Nephron (organoid): ENCODE measurements at regions not wholly inside any gene's neighbourhood (a gene's known extent, or its start where the extent isn't known, plus 50 kb on each side); places are given as distances from the start of the nearest gene placed in this dataset.

Source experiments
- H3K27ac Mint-ChIP-seq, 3 experiments: 2 replicates each; pipeline ENCODE4 v1.8.0; 2020; ENCODE audit warnings: mixed read lengths in 3 of 3, mild to moderate bottlenecking in 2 of 3, moderate library complexity in 1 of 3
- H3K27me3 Mint-ChIP-seq: 2 replicates; pipeline ENCODE4 v1.8.0; 2021; ENCODE audit warnings: low read depth, mild to moderate bottlenecking, moderate library complexity, mixed read lengths
- H3K36me3 Mint-ChIP-seq: 2 replicates; pipeline ENCODE4 v1.8.0; 2020; ENCODE audit warnings: low read depth, mixed read lengths
- H3K4me1 Mint-ChIP-seq: 2 replicates; pipeline ENCODE4 v1.8.0; 2020; ENCODE audit warnings: mixed read lengths
- H3K4me3 Mint-ChIP-seq, 3 experiments: 2 replicates each; pipeline ENCODE4 v1.8.0; 2020; ENCODE audit warnings: mild to moderate bottlenecking in 3 of 3, mixed read lengths in 3 of 3, moderate library complexity in 2 of 3
- H3K9me3 Mint-ChIP-seq: 2 replicates; pipeline ENCODE4 v1.8.0; 2020; ENCODE audit warnings: mixed read lengths
- TF ChIP-seq, protein P1 (sequence below), 3 experiments: fragments of 200-600 bp; sonication (generic); IDR thresholded peaks; one replicate each; pipeline ENCODE4 v1.5.0; 2021; ENCODE audit warnings: antibody characterized with exemption in 3 of 3; ENCODE audit not compliant: unreplicated experiment in 3 of 3

GRCh38 chr11:36748836-36749235 is 150.8 kb upstream of the RAG2 start:
- H3K27ac Mint-ChIP-seq = peak overlapping the region; percentile 40 to 81 (median 61)
- H3K9me3 Mint-ChIP-seq = no peaks in the 10 kb centered on the region
- no peaks in the 10 kb centered on the region for H3K36me3 Mint-ChIP-seq
- H3K4me3 Mint-ChIP-seq = no peak overlapping the region
- TF ChIP-seq, protein P1, sequence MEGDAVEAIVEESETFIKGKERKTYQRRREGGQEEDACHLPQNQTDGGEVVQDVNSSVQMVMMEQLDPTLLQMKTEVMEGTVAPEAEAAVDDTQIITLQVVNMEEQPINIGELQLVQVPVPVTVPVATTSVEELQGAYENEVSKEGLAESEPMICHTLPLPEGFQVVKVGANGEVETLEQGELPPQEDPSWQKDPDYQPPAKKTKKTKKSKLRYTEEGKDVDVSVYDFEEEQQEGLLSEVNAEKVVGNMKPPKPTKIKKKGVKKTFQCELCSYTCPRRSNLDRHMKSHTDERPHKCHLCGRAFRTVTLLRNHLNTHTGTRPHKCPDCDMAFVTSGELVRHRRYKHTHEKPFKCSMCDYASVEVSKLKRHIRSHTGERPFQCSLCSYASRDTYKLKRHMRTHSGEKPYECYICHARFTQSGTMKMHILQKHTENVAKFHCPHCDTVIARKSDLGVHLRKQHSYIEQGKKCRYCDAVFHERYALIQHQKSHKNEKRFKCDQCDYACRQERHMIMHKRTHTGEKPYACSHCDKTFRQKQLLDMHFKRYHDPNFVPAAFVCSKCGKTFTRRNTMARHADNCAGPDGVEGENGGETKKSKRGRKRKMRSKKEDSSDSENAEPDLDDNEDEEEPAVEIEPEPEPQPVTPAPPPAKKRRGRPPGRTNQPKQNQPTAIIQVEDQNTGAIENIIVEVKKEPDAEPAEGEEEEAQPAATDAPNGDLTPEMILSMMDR (IDR thresholded peaks at IDR 0.05; ENCODE audit: unreplicated experiment in 3 of 3) = no peak
- peaks cover 42% of the 10 kb centered on the region for H3K4me1 Mint-ChIP-seq
- peaks cover 3% of the 10 kb centered on the region for H3K27me3 Mint-ChIP-seq

GRCh38 chr11:36746886-36747710 is 149.1 kb upstream of the RAG2 start:
- peak overlapping the region in 2 of 3 experiments; percentile 17 to 51 for H3K27ac Mint-ChIP-seq
- H3K27me3 Mint-ChIP-seq = peaks cover 3% of the 10 kb centered on the region
- no peaks in the 10 kb centered on the region for H3K36me3 Mint-ChIP-seq
- H3K4me3 Mint-ChIP-seq = no peak overlapping the region
- H3K4me1 Mint-ChIP-seq = peaks cover 28% of the 10 kb centered on the region
- no peaks in the 10 kb centered on the region for H3K9me3 Mint-ChIP-seq
- TF ChIP-seq, protein P1 (IDR thresholded peaks at IDR 0.05; ENCODE audit: unreplicated experiment in 3 of 3) = peak; percentile 99 to 100 (median 99)

GRCh38 chr11:36744375-36745168 is 146.5 kb upstream of the RAG2 start:
- Mint-ChIP-seq H3K36me3 (no peaks in the 10 kb centered on the region), H3K27ac (peak overlapping the region in 2 of 3 experiments; percentile 9 to 62), H3K27me3 (peaks cover 3% of the 10 kb centered on the region), H3K4me1 (peaks cover 15% of the 10 kb centered on the region), H3K9me3 (no peaks in the 10 kb centered on the region), H3K4me3 (no peak overlapping the region)
- TF ChIP-seq, protein P1 (IDR thresholded peaks at IDR 0.05; ENCODE audit: unreplicated experiment in 3 of 3) = peak; percentile 51 to 69 (median 63)

DNA sequence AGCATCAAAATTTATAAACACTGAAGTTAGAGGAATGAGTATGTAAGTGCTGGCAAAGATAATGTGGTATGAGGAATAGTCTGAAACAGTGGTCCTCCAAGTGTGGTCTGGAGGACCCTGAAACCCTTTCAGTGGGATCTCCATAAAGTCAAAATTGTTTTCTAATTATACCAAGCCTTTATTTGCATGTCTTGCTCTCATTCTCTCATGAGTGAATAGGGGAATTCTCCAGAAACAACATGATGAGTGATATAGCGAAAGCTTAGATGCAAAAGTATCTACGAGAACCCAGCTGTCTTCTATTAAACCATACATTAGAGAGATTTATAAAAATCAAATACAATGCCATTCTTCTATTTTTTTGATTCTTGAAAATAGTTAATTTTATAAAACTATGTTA is 145.0 kb upstream of the RAG2 start:
- Mint-ChIP-seq H3K4me1 (peaks cover 6% of the 10 kb centered on the region), H3K9me3 (no peaks in the 10 kb centered on the region), H3K4me3 (no peak overlapping the region), H3K36me3 (no peaks in the 10 kb centered on the region), H3K27ac (no peak overlapping the region), H3K27me3 (peaks cover 3% of the 10 kb centered on the region)
- TF ChIP-seq, protein P1 (IDR thresholded peaks at IDR 0.05; ENCODE audit: unreplicated experiment in 3 of 3) = no peak

- Mint-ChIP-seq H3K4me1 (no peaks in the 10 kb centered on the region), H3K27ac (peak overlapping the region in 1 of 3 experiments; percentile 55), H3K4me3 (no peak overlapping the region), H3K36me3 (no peaks in the 10 kb centered on the region), H3K9me3 (peaks cover 9% of the 10 kb centered on the region), H3K27me3 (peaks cover 3% of the 10 kb centered on the region)
- TF ChIP-seq, protein P1 (IDR thresholded peaks at IDR 0.05; ENCODE audit: unreplicated experiment in 3 of 3) = no peak
These were observed 143.5 kb upstream of the RAG2 start for GRCh38 chr11:36741515-36741914.
